Gastrocnemius medialis (tissue), 4 donors: ENCODE measurements at regions not wholly inside any gene's neighbourhood (a gene's known extent, or its start where the extent isn't known, plus 50 kb on each side); places are given as distances from the start of the nearest gene placed in this dataset.

ENCODE experiments used
- CTCF ChIP-seq, 5 experiments: fragments of 450-650 bp in 3 of 5; fragments of 200-600 bp in 2 of 5; sonication (generic) in 2 of 5; IDR thresholded peaks in 4 of 5; conservative IDR thresholded peaks in 1 of 5; 1 replicate in 4 of 5; 2 replicates in 1 of 5; pipeline ENCODE4 v1.5.1; 2016 to 2019; ENCODE audit warnings: antibody characterized with exemption in 5 of 5, mild to moderate bottlenecking in 3 of 5, moderate library complexity in 3 of 5
- POLR2A ChIP-seq, 2 donors: fragments of 450-650 bp; IDR thresholded peaks; one replicate each; pipeline ENCODE4 v1.6.1; 2017; ENCODE audit warnings: antibody characterized with exemption in 2 of 2, mild to moderate bottlenecking in 2 of 2, moderate library complexity in 2 of 2

- TF ChIP-seq CTCF (IDR thresholded peaks at IDR 0.05 in 4 of 5, conservative IDR thresholded peaks at IDR 0.05 in 1 of 5) (no peak), POLR2A (IDR thresholded peaks at IDR 0.05) (no peak)
Observed at GRCh38 chr5:66363097-66363496, 219.0 kb downstream of the SREK1 start.
